Activated naive CD8-positive, alpha-beta T cell treated with anti-CD3 and anti-CD28 coated beads, Interleukin-2, amount 10 ng/mL, durations not matched to agents 7 days and 5 days (primary cell): ENCODE measurements at regions not wholly inside any gene's neighbourhood (a gene's known extent, or its start where the extent isn't known, plus 50 kb on each side); places are given as distances from the start of the nearest gene placed in this dataset.

Experiments
- ATAC-seq: fragments of 150-1000 bp; cut with Tn5 transposase; one replicate; pipeline ENCODE4 v1.10.0; 2021; ENCODE audit warnings: low read depth, moderate library complexity
- POLR2A ChIA-PET: fragments of 350-600 bp; sonication (Branson Sonifier 250); formaldehyde crosslinking; loops from one replicate; lab custom pipeline; 2021; ENCODE audit warnings: antibody characterized with exemption; lab: Charles Lee
- DNase-seq: peaks from one replicate; pipeline ENCODE4 v3.0.0; 2021
- H3K27ac Mint-ChIP-seq: one replicate; pipeline ENCODE4 v1.8.0; 2022; ENCODE audit warnings: mild to moderate bottlenecking, mixed read lengths
- H3K27me3 Mint-ChIP-seq: one replicate; pipeline ENCODE4 v1.8.0; 2022; ENCODE audit warnings: mild to moderate bottlenecking, moderate library complexity, mixed read lengths
- H3K36me3 Mint-ChIP-seq: one replicate; pipeline ENCODE4 v1.8.0; 2021; ENCODE audit warnings: mild to moderate bottlenecking, mixed read lengths
- H3K4me1 Mint-ChIP-seq: one replicate; pipeline ENCODE4 v1.8.0; 2021; ENCODE audit warnings: mixed read lengths
- H3K4me3 Mint-ChIP-seq: one replicate; pipeline ENCODE4 v1.8.0; 2022; ENCODE audit warnings: mild to moderate bottlenecking, moderate library complexity, mixed read lengths
- H3K9me3 Mint-ChIP-seq: one replicate; pipeline ENCODE4 v1.8.0; 2021; ENCODE audit warnings: mixed read lengths

GRCh38 chr20:8969146-8969583 lies 99.7 kb upstream of the PLCB4 start:
- POLR2A ChIA-PET = no interaction called here
- no peak overlapping the region for H3K4me3 Mint-ChIP-seq
- H3K36me3 Mint-ChIP-seq = no peaks in the 10 kb centered on the region
- no peaks in the 10 kb centered on the region for H3K4me1 Mint-ChIP-seq
- H3K27me3 Mint-ChIP-seq = no peaks in the 10 kb centered on the region
- ATAC-seq (no peak), DNase-seq (no peak)
- peaks cover 1% of the 10 kb centered on the region for H3K9me3 Mint-ChIP-seq
- no peak overlapping the region for H3K27ac Mint-ChIP-seq

DNA sequence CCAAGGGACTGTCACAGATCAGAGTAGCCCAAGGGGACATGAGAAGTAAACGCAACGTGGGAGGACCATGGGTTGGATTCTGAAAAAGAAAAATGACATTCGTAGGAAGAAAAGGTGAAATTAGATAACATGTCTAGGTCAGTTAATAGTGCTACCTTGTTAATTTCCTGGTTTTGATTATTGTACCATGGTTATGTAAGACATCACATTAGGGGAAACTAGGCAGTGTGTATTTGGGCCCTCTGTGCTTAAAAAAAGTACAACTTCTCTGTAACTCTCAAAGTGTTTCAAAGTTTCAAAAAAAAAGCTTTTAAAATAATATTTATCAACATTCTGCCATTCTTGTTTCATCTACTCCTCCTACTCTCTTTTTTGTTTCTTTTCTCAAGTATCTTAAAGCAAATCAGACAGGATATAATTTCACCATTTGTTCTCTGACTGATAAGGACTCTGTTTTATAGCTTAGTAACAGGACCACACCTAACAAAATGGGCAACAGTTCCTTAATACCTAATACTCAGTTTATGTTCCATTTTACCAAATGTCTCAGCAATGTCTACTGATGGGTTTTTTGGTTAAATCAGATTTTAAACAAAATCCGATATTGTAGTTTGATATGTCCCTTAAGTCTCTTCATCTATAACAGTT lies 97.1 kb upstream of the PLCB4 start:
- H3K27ac Mint-ChIP-seq = no peak overlapping the region
- H3K4me3 Mint-ChIP-seq = no peak overlapping the region
- DNase-seq (no peak), ATAC-seq (no peak)
- H3K27me3 Mint-ChIP-seq = no peaks in the 10 kb centered on the region
- peaks cover 1% of the 10 kb centered on the region for H3K9me3 Mint-ChIP-seq
- POLR2A ChIA-PET = no interaction called here
- no peaks in the 10 kb centered on the region for H3K4me1 Mint-ChIP-seq
- H3K36me3 Mint-ChIP-seq = no peaks in the 10 kb centered on the region

GRCh38 chr20:8972963-8973705 lies 95.8 kb upstream of the PLCB4 start:
- Mint-ChIP-seq H3K36me3 (no peaks in the 10 kb centered on the region), H3K27ac (no peak overlapping the region), H3K27me3 (no peaks in the 10 kb centered on the region), H3K9me3 (peaks cover 1% of the 10 kb centered on the region), H3K4me3 (no peak overlapping the region), H3K4me1 (no peaks in the 10 kb centered on the region)
- ATAC-seq (no peak), DNase-seq (no peak)
- POLR2A ChIA-PET = no interaction called here

DNA sequence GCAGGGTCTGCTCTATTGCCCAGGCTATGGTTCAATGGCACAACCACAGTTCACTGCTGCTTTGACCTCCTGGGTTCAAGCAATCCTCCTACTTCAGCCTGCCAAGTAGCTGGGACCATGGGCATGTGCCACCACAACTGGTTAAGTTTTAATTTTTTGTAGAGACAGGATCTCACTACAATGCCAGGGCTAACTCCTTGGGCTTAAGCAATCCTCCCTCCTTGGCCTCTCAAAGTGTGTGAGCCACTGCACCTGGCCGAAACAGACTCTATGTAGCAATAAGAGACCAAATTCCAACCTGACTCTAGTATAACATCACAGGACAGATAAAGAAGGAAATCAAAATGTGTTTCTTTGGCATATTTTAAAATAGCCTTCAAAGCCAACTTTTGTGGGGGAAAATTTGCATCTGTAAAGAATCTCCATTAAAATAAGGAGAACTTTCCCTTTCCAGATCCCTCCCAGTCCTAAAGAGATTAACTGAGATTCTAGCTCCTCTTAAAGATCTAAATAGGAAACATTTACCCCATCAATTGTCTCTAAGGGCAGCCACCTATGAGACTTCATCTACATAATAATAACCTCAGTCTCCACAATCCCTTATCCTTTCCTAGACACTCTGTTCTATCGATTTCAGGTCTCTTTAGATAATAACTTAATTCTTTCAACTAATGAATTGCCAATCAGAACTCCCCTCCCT lies 94.7 kb upstream of the PLCB4 start:
- Mint-ChIP-seq H3K9me3 (no peaks in the 10 kb centered on the region), H3K27ac (no peak overlapping the region), H3K4me1 (no peaks in the 10 kb centered on the region), H3K4me3 (no peak overlapping the region), H3K27me3 (no peaks in the 10 kb centered on the region), H3K36me3 (no peaks in the 10 kb centered on the region)
- POLR2A ChIA-PET = no interaction called here
- no peak for DNase-seq
- no peak for ATAC-seq

GRCh38 chr20:8981482-8981881 lies 87.4 kb upstream of the PLCB4 start:
- Mint-ChIP-seq H3K9me3 (no peaks in the 10 kb centered on the region), H3K27ac (no peak overlapping the region), H3K27me3 (no peaks in the 10 kb centered on the region), H3K36me3 (no peaks in the 10 kb centered on the region), H3K4me1 (no peaks in the 10 kb centered on the region), H3K4me3 (no peak overlapping the region)
- DNase-seq (no peak), ATAC-seq (no peak)
- POLR2A ChIA-PET = no interaction called here

- POLR2A ChIA-PET = no interaction called here
- no peak for DNase-seq
- H3K4me1 Mint-ChIP-seq = no peaks in the 10 kb centered on the region
- H3K36me3 Mint-ChIP-seq = no peaks in the 10 kb centered on the region
- H3K27me3 Mint-ChIP-seq = no peaks in the 10 kb centered on the region
- no peak overlapping the region for H3K4me3 Mint-ChIP-seq
- no peak overlapping the region for H3K27ac Mint-ChIP-seq
- no peak for ATAC-seq
- peaks cover 3% of the 10 kb centered on the region for H3K9me3 Mint-ChIP-seq
These were observed 85.2 kb upstream of the PLCB4 start for GRCh38 chr20:8983478-8984345.

- H3K27me3 Mint-ChIP-seq = no peaks in the 10 kb centered on the region
- H3K4me3 Mint-ChIP-seq = no peak overlapping the region
- POLR2A ChIA-PET = no interaction called here
- DNase-seq = no peak
- no peaks in the 10 kb centered on the region for H3K4me1 Mint-ChIP-seq
- no peak overlapping the region for H3K27ac Mint-ChIP-seq
- H3K36me3 Mint-ChIP-seq = no peaks in the 10 kb centered on the region
- no peak for ATAC-seq
- peaks cover 3% of the 10 kb centered on the region for H3K9me3 Mint-ChIP-seq
These were observed 82.3 kb upstream of the PLCB4 start for GRCh38 chr20:8986631-8987030.

DNA sequence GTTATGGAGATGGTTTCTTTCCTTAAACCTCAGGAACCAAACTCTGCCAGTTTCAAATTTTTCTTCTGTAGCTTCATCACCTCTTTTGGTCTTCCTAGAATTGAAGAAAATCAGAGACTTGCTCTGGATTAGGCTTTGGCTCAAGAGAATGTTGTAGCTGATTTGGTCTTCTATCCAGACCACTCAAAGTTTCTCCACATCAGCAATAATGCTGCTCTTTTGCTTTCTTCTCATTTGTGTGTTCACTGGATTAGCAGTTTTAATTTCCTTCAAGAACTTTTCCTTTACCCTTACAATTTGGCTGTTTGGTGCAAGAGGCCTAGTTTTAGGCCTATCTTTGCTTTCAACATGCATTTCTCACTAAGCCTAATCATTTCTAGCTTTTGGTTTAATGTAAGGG lies 78.1 kb upstream of the PLCB4 start:
- ATAC-seq = no peak
- H3K9me3 Mint-ChIP-seq = peaks cover 5% of the 10 kb centered on the region
- no peak overlapping the region for H3K4me3 Mint-ChIP-seq
- no peak for DNase-seq
- H3K27ac Mint-ChIP-seq = no peak overlapping the region
- POLR2A ChIA-PET = no interaction called here
- no peaks in the 10 kb centered on the region for H3K36me3 Mint-ChIP-seq
- no peaks in the 10 kb centered on the region for H3K27me3 Mint-ChIP-seq
- peaks cover 3% of the 10 kb centered on the region for H3K4me1 Mint-ChIP-seq

DNA sequence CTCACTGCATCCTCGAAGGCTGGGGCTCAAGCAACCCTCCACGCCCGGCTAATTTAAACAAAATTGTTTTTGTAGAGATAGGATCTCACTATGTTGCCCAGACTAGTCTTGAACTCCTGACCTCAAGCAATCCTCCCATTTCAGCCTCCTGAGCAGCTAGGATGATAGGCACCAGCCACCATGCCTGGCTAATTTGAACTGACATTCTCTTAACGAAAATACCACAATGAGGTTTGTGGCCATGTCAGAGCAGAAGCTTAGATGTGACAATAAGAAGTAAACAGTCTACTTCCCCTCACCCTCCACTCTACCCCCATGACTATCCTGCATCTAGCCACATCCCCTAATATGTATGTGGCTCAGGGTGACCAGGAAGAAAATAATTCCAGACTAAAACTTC lies 74.8 kb upstream of the PLCB4 start:
- POLR2A ChIA-PET = no interaction called here
- H3K36me3 Mint-ChIP-seq = no peaks in the 10 kb centered on the region
- peaks cover 2% of the 10 kb centered on the region for H3K9me3 Mint-ChIP-seq

GRCh38 chr20:8995761-8996160 lies 73.1 kb upstream of the PLCB4 start:
- no peak overlapping the region for H3K4me3 Mint-ChIP-seq
- ATAC-seq (no peak), DNase-seq (no peak)
- no peak overlapping the region for H3K27ac Mint-ChIP-seq
- H3K4me1 Mint-ChIP-seq = peaks cover 3% of the 10 kb centered on the region
- H3K9me3 Mint-ChIP-seq = peaks cover 2% of the 10 kb centered on the region
- POLR2A ChIA-PET = no interaction called here
- H3K36me3 Mint-ChIP-seq = no peaks in the 10 kb centered on the region
- no peaks in the 10 kb centered on the region for H3K27me3 Mint-ChIP-seq

More for the DNA sequence above, 74.8 kb upstream of the PLCB4 start:
- no peak for DNase-seq
- peak; percentile 42 for ATAC-seq
- no peak overlapping the region for H3K4me3 Mint-ChIP-seq
- no peaks in the 10 kb centered on the region for H3K27me3 Mint-ChIP-seq
- no peak overlapping the region for H3K27ac Mint-ChIP-seq
- H3K4me1 Mint-ChIP-seq = peaks cover 3% of the 10 kb centered on the region

DNA sequence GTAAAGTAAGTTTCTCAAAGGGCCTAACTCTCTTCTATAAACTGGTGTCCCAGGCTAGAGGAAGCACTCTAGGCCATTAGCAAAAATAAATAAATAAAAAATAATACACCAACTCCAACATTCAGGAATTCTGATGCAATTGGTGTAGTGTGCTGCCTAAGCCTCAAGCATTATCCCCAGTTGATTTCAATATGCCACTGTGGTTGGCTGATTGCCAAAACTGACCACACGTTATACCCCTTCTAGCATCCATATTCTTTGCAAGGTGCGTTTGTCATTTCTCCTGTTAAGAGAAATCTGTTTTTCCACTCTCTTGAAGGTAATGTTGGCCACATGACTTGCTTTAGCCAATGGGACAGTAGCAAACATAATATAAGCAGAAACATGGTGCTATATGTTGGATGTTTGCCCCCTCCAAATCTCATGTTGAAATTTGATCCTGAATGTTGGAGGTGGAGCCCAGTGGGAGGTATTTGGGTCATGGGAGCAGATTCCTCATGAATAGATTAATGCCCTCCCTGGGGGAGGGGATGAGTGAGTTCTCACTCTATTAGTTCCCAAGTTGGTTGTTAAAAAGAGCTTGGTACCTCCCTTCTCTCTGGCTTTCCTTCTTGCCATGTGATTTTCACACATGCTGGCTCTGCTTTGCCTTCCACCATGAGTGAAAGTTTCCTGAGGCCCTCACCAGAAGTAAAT lies 71.9 kb upstream of the PLCB4 start:
- Mint-ChIP-seq H3K4me1 (peaks cover 3% of the 10 kb centered on the region), H3K4me3 (no peak overlapping the region), H3K27me3 (no peaks in the 10 kb centered on the region), H3K36me3 (no peaks in the 10 kb centered on the region), H3K9me3 (peaks cover 2% of the 10 kb centered on the region), H3K27ac (no peak overlapping the region)
- DNase-seq = no peak
- POLR2A ChIA-PET = no interaction called here
- no peak for ATAC-seq

DNA sequence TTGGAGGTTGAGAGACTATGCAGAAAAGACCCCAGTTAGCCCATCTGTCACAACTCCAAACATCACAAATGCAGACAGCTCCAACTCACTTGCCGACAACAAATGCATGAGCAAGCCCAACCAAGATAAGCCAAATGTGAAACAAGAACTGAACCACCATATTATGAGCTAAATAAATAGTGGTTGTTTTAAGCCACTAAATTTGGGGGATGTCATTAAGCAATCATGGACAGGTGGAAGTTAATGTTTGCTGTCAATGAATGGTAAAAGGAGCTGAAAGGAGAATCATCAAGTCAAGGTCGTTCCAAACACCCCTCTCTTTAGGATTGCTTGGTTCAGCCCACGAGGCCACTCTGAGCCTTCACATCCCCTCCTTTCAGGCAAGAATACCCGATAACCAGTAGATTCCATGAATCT lies 71.2 kb upstream of the PLCB4 start:
- H3K27me3 Mint-ChIP-seq = no peaks in the 10 kb centered on the region
- ATAC-seq = no peak
- peaks cover under 1% of the 10 kb centered on the region for H3K9me3 Mint-ChIP-seq
- H3K27ac Mint-ChIP-seq = no peak overlapping the region
- no peak for DNase-seq
- H3K36me3 Mint-ChIP-seq = no peaks in the 10 kb centered on the region
- H3K4me1 Mint-ChIP-seq = peaks cover 3% of the 10 kb centered on the region
- H3K4me3 Mint-ChIP-seq = no peak overlapping the region
- POLR2A ChIA-PET = no interaction called here

DNA sequence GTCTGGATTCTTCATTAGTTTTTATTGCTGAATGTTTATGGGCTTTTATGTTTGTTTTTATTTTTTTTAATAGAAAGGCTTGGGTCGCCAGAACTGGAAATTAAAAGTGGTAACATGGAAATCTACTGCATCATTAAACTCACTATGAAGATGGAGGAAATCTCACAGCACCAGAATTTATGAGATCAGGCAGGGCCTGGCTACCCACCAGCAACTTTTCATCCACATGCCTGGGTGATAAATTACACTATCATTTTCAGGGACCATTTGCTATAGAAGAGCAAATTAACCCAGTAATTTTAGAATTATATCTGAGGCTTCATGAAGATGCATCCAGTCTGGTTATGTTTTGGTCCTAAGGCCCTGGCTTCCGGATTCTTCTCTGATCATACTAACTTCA lies 57.8 kb upstream of the PLCB4 start:
- Mint-ChIP-seq H3K27ac (no peak overlapping the region), H3K27me3 (no peaks in the 10 kb centered on the region), H3K9me3 (peaks cover 3% of the 10 kb centered on the region), H3K4me1 (no peaks in the 10 kb centered on the region), H3K36me3 (no peaks in the 10 kb centered on the region), H3K4me3 (no peak overlapping the region)
- POLR2A ChIA-PET = no interaction called here
- no peak for DNase-seq
- ATAC-seq = no peak
